IPS DF 19.7 (cell line): ENCODE measurements at regions not wholly inside any gene's neighbourhood (a gene's known extent, or its start where the extent isn't known, plus 50 kb on each side); places are given as distances from the start of the nearest gene placed in this dataset.
A peak's percentile ranks its signal among the peaks of the same experiment; 100 is the strongest.

Experiments
- DNase-seq: peaks from one replicate; pipeline ENCODE4 v3.0.0-alpha.2; 2013; ENCODE audit warnings: low read depth, low spot score

- no peak for DNase-seq
Observed at GRCh38 chr6:1037430-1038202, 274.3 kb upstream of the FOXQ1 start.

DNA sequence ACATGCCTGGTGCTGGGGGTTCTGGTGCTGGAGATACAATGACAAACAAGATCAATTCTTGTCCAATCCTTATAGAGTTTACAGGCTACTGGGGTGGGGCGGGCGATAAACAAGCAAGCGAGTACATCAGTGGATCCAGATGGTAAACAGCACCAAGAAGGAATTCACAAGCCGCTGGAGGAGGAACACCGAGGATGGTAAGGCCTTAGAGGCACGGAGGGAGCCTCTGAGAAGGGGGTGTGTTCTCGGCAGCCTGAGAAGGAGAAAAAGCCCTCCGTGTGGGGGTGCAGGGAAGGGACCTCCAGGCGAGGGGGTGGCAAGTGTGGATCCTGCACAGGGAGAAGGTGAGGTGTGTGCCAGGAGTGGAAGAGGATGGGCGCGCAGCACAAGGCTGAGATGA lies 276.5 kb upstream of the FOXQ1 start:
- DNase-seq = no peak

GRCh38 chr6:1031720-1032119 lies 280.2 kb upstream of the FOXQ1 start:
- no peak for DNase-seq

GRCh38 chr6:1029141-1029540 lies 282.8 kb upstream of the FOXQ1 start:
- no peak for DNase-seq

DNA sequence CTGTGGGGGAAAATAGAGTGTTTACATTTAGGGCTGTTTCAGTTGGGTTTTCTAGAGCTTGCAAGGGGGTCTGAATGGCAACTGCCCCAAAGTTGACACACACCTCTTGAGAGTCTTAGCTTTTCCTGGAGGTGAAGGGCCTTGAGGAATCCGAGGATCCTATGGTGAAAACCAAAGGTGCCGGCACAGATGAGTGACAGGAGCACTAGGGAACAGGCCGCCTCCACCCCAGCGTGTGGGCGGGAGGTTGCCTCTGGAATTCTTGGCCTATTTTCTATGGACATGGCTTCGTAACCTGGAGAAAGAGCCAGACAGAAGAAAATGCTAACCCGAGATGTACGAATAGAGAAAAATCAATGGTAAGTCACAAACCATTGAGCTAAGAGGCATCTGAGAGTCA lies 283.2 kb upstream of the FOXQ1 start:
- DNase-seq = no peak

DNA sequence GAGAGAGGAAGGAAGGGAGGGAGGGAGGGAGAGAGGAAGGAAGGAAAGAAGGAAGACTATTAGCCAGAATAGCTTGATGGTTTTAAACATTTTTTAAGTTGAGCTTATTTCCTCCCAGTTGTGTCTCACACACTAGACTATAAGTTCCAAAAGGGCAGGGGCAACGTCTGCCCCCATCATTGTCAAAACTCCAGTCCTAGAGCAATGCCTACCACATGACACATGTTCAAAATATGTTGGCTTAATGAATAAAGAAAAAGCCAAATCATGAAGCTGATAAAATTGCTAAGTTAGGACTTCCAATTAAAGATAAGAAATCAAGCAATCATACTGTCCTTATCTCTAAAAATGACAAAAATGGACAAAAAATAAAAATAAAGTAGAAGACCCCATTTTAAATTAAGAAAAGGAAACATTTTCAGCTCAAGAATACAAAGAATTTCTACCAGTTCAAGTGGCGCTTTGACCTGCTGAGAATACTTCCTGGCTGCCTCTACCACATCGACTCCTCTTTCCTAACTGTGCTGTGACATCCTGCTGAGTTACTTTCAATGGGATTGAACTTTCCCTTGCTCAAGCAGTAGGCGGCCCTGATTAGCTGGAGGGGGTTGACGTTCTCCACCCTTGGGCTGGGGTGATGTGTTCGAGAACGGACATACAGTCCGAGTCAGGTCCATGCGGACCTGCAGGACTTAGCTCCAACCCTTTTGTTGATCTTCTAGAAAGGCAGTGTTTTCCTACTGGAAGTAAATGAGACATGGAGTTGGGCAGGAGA lies 283.9 kb upstream of the FOXQ1 start:
- DNase-seq = peak; percentile 40

DNA sequence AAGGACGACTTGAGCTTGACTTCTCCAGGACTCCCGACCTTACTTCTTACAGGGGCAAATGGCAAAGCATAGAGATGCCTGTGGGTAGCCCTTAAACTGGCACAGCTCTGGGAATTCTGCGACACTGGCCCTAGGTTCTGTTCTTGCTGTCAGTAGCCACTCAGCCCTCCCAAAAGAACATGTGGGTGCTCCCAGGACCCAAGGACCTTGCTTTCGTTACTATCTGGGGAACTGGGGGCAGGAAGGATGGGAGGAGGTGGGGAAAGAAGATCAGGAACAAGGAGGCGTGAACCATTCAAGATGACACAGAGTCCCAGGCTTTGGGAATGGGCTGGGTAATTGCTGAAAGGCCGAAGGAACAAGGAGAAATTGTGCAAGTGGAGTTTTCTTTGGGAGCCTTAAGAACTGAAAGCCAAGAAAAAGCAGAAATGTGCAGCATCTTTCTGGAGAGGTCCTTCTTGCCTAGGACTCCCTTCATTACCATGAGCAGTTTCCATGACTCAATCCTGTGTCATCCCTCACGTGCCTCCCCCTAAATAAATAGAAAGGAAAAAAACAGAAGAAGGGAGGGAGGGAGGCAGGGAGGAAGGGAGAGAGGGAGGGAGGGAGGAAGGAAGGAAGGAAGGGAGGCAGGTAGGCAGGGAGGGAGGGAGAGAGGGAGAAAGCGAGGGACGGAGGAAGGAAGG lies 284.6 kb upstream of the FOXQ1 start:
- DNase-seq = no peak

DNA sequence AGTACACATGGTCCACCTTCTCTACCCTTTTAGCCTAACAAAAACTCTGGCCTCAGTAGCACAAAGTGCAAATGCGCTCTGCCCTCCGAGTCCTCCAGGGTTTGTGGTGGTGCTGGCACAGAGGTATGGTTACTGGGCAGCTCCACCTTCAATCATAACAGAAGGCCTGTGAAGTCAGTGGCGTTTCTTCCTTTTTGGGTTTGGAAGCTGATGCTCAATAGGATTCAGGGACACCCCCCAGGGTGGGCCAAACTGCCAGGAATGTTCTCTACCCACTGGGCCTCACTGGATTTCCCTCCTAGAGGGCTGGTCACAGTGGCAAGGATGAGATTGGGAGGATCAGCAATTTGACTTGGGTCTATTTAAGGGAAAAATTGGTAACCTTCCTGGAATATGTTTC lies 286.1 kb upstream of the FOXQ1 start:
- DNase-seq = no peak

GRCh38 chr6:1024587-1024986 lies 287.3 kb upstream of the FOXQ1 start:
- no peak for DNase-seq

DNA sequence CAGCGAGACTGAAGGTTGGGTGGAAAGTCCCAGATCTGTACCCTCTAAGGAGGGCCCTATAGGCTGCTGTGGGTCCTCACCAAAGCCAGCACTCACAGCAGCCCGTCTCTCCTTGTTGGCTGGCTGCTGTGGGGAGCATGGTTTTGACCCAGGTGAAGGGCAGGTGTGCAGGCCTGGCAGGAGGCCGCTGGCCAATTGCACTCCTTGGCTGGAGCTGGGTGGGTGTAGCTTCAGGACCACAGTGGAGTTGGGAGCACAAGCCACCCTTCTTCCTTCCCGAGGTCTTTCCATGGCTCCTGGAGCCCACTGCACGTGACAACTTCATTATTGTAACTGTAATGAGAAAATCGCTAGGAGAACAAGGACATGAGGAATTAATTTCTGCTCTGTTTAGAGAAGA lies 287.7 kb upstream of the FOXQ1 start:
- no peak for DNase-seq

DNA sequence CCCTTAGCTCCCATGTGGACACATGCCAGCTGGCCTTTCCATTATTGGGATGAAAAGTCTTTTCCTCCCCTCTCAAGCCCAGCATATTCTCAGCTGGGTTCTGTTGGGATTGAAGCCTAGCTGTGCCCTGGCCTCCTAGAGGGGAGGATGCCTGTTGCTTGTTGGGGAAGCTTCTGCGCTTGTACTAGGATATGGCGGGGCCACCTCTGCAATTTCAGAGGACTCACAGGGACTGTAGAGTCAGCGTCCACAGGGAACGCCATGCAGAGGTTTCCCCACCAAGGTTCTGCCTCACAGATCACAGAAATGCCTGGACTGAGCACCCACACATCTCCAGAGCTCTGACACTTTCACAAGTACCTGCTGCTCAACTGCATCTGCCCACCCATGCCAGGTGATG lies 288.7 kb upstream of the FOXQ1 start:
- no peak for DNase-seq

DNA sequence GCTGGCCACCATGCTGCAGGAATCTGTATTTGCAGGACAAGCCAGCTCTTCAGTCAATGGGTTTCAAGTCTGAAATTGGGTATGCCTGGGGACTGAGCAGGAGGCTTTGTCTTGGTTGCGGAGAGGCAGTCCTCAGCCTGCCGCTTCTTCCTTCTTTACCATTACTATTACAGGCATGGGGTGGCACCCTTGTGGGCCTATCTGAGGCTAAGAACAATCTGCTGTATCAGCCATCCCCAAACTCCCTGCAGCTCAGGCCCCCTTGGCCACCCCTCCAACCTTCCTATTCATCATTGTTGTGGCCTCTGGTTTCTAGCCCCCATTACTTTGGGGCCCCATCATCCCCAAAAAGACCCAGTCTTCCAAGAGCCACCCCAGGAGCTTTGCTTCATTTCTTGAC lies 289.2 kb upstream of the FOXQ1 start:
- no peak for DNase-seq

- no peak for DNase-seq
Observed at GRCh38 chr6:1020837-1021236, 291.1 kb upstream of the FOXQ1 start.

DNA sequence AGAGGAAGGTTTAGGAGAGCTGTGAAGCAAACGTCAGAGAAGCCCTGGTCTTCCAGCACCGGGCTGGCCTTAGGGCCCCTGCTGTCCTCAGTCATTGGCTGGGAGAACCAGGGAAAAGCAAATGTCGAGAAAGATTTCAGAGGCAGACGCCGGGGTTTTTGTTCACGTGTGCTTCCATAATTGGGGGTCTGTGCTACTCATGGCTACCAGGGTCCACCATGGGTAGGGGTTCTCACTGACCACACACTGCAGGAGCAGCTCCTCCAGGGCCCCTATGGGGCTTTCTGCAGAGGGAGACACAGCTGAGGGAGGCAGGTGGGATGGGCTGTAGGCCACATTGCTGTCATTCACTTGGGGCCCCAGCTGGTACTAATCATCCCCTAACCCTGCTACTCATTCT lies 291.8 kb upstream of the FOXQ1 start:
- DNase-seq = no peak

- DNase-seq = no peak
Observed at GRCh38 chr6:1018041-1018440, 293.9 kb upstream of the FOXQ1 start.

- DNase-seq = no peak
Observed at GRCh38 chr6:1016329-1017302, 295.3 kb upstream of the FOXQ1 start.

GRCh38 chr6:1015825-1016224 lies 296.1 kb upstream of the FOXQ1 start:
- DNase-seq = no peak

DNA sequence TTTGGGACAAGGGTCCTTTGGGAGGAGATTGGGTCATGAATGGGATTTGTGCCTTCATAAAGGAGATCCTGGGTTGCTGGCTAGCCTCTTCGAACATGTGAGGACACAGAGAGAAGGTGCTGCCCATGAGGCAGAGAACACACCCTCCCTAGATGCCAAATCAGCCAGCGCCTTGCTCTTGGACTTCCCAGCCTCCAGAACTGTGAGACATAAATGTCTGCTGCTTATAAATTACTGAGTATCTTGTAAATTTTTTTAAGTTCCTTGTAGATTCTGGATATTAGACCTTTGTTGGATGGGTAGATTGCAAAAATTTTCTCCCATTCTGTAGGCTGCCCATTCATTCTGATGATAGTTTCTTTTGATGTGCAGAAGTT lies 297.5 kb upstream of the FOXQ1 start:
- DNase-seq = no peak

DNA sequence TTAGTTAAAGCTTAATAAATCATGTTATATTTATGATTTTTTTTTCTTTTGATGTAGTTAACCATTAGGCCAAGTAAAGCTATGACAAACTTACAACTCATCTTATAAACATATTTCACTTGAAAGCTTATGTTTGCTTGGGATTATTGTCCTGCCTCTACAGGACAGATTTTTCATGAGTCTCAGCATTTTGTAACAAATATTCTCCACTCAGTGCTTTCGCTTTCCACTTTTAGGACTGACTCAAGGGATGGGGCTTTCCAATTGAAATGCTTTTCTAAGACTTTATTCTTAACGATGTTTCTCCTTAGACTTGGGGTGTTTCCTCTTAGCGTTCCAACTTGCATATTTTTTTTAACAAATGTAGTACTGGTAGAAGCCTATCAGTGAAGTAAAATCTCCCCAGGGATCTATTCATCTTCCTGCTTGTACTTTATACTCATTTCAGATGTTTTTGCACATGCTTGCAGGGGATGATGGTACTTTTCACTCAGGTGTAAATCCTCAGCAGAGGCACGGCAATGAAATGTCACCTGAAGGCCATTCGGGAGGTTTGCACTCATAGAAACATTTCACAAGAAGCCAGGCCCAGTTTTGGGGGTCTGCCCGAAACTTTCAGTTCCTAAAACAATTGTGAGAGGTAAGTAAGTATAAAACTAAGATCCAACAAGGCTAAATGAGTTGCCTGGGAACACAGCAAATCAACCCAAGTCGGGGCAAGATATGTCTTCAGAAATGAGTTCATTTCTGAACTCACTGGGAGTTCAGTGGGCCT lies 298.1 kb upstream of the FOXQ1 start:
- no peak for DNase-seq

- no peak for DNase-seq
Observed at GRCh38 chr6:1009103-1009502, 302.8 kb upstream of the FOXQ1 start.

DNA sequence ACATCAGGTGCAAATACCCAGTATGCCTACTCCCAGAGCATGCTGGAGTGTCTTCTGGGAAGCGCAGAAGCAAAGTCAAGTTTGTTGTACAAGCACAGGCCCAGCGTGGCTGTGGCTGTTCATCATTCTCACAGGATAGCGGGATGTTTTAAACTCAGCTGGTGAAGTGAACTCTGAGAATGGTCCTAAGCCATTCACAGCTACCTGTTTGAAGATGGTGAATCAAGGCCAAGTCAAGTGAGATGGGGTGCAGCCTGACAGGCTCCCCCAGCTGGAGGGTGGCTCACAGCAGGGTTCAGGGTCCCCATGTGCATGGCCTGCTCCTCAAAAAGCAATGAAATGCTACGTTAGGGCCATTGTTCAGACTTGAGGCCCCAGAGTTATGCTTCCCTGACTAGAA lies 304.7 kb upstream of the FOXQ1 start:
- DNase-seq = no peak
